ENCODE measurements at regions not wholly inside any gene's neighbourhood (a gene's known extent, or its start where the extent isn't known, plus 50 kb on each side); places are given as distances from the start of the nearest gene placed in this dataset.

DNA sequence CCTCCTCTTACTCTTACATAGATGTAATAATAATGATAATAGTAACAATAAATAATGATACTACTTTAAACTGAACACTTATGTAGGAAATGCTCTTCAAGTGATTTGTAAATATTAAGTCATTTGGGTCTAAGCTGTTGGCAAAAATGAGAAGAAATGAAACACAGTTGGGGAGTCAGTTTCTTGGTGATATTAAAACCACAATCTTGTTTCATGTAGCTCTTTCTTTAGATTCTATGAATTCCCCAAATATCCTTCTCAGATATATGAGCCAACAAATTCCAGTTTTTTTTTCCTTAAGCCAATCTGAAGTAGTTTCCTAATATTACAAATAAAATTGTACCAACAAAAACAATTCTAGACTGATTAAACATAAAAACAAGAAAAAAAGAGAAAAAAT lies 1115.6 kb upstream of the CNTN5 start:
- Histone ChIP-seq H3K27me3 (ENCODE audit: control insufficient read depth, insufficient read depth, low read length) (no peaks in the 10 kb centered on the region), H3K27ac (ENCODE audit: insufficient read depth, low read length) (no peak overlapping the region), H3K4me1 (ENCODE audit: control insufficient read depth, insufficient read depth, low read length) (no peaks in the 10 kb centered on the region), H4K8ac (ENCODE audit: low read depth in 2 of 2, low read length in 2 of 2) (no peak overlapping the region), H3K36me3 (ENCODE audit: control insufficient read depth, insufficient read depth, low read length) (no peaks in the 10 kb centered on the region), H3K9me3 (ENCODE audit: control insufficient read depth, insufficient read depth, low read length) (no peaks in the 10 kb centered on the region), H2BK15ac (ENCODE audit: low read depth, low read length) (no peak overlapping the region), H2BK20ac (ENCODE audit: low read depth, low read length) (no peak overlapping the region), H3K79me1 (ENCODE audit: low read depth in 1 of 2, low read length in 2 of 2) (no peaks in the 10 kb centered on the region), H2AK5ac (ENCODE audit: low read depth, low read length) (no peak overlapping the region), H3K56ac (ENCODE audit: extremely low read depth, insufficient read depth, low read length) (no peak overlapping the region), H4K5ac (ENCODE audit: low read depth, low read length) (no peak overlapping the region), H3K14ac (replicated peaks; ENCODE audit: low read depth, low read length) (no peak overlapping the region), H2BK5ac (ENCODE audit: low read depth, low read length, poor library complexity, severe bottlenecking) (no peak overlapping the region), H3K4me3 (ENCODE audit: insufficient read depth, low read depth, low read length) (no peak overlapping the region), H2AFZ (replicated peaks; ENCODE audit: low read length, poor library complexity) (no peak overlapping the region), H3K9me1 (ENCODE audit: insufficient read depth, low read length) (no peaks in the 10 kb centered on the region), H2BK120ac (ENCODE audit: low read depth, low read length) (no peak overlapping the region), H4K91ac (ENCODE audit: insufficient read depth, low read depth, low read length) (no peak overlapping the region), H3K18ac (ENCODE audit: low read depth, low read length) (no peak overlapping the region), H3K23ac (ENCODE audit: low read depth, low read length) (no peak overlapping the region), H2AK9ac (replicated peaks; ENCODE audit: low read depth, low read length, poor library complexity) (no peak overlapping the region), H3K9ac (ENCODE audit: low read depth, low read length) (no peak overlapping the region), H3K4ac (ENCODE audit: low read depth, low read length) (no peak overlapping the region), H4K20me1 (ENCODE audit: insufficient read depth, low read length) (no peaks in the 10 kb centered on the region), H3K4me2 (ENCODE audit: low read depth, low read length) (no peak overlapping the region)
- ChIA-PET CTCF (interaction anchor here (1.0 kb wide), 1 partner anchor 8 kb away, joined by 3 read pairs; no protein-coding TSS in a partner anchor), POLR2A (ENCODE audit: unreplicated experiment) (no interaction called here)
- intact Hi-C loops (cut with micrococcal nuclease) (no loop called here), dilution Hi-C loops (cut with HindIII; ENCODE audit: low sequenced_read_pairs, unreplicated experiment) (no loop called here), in situ Hi-C loops (cut with MboI; ENCODE audit: low sequenced_read_pairs) (no loop called here)
- DNase-seq (no peak), ATAC-seq (ENCODE audit: low read depth) (no peak)
- no TSS peak for BruUV-seq (replicated peaks)
- TF ChIP-seq RCOR1 (IDR thresholded peaks at IDR 0.05; ENCODE audit: insufficient replicate concordance, low read length), result no peak
- TF ChIP-seq MAZ (IDR thresholded peaks at IDR 0.05; ENCODE audit: borderline replicate concordance, low read depth, low read length), result no peak
- TF ChIP-seq, protein P1, sequence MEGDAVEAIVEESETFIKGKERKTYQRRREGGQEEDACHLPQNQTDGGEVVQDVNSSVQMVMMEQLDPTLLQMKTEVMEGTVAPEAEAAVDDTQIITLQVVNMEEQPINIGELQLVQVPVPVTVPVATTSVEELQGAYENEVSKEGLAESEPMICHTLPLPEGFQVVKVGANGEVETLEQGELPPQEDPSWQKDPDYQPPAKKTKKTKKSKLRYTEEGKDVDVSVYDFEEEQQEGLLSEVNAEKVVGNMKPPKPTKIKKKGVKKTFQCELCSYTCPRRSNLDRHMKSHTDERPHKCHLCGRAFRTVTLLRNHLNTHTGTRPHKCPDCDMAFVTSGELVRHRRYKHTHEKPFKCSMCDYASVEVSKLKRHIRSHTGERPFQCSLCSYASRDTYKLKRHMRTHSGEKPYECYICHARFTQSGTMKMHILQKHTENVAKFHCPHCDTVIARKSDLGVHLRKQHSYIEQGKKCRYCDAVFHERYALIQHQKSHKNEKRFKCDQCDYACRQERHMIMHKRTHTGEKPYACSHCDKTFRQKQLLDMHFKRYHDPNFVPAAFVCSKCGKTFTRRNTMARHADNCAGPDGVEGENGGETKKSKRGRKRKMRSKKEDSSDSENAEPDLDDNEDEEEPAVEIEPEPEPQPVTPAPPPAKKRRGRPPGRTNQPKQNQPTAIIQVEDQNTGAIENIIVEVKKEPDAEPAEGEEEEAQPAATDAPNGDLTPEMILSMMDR (conservative IDR thresholded peaks at IDR 0.05; ENCODE audit: low read depth, low read length), result no peak
- no peak for TF ChIP-seq MXI1 (IDR thresholded peaks at IDR 0.05; ENCODE audit: borderline replicate concordance, low read depth, low read length)
- TF ChIP-seq NFE2L2 (IDR thresholded peaks at IDR 0.05; ENCODE audit: low read depth, low read length), result no peak
- no peak for TF ChIP-seq BHLHE40 (IDR thresholded peaks at IDR 0.05; ENCODE audit: low read depth, low read length)
- no peak for TF ChIP-seq MAFK (IDR thresholded peaks at IDR 0.05; ENCODE audit: low read depth, low read length)
- TF ChIP-seq, protein P2, sequence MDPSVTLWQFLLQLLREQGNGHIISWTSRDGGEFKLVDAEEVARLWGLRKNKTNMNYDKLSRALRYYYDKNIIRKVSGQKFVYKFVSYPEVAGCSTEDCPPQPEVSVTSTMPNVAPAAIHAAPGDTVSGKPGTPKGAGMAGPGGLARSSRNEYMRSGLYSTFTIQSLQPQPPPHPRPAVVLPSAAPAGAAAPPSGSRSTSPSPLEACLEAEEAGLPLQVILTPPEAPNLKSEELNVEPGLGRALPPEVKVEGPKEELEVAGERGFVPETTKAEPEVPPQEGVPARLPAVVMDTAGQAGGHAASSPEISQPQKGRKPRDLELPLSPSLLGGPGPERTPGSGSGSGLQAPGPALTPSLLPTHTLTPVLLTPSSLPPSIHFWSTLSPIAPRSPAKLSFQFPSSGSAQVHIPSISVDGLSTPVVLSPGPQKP (IDR thresholded peaks at IDR 0.05; ENCODE audit: borderline replicate concordance, low read depth, low read length), result no peak
- no peak for TF ChIP-seq CEBPB (IDR thresholded peaks at IDR 0.05; ENCODE audit: low read depth, low read length)
- TF ChIP-seq POLR2A (IDR thresholded peaks at IDR 0.05; ENCODE audit: low read depth, low read length), result no peak
- TF ChIP-seq, protein P3, sequence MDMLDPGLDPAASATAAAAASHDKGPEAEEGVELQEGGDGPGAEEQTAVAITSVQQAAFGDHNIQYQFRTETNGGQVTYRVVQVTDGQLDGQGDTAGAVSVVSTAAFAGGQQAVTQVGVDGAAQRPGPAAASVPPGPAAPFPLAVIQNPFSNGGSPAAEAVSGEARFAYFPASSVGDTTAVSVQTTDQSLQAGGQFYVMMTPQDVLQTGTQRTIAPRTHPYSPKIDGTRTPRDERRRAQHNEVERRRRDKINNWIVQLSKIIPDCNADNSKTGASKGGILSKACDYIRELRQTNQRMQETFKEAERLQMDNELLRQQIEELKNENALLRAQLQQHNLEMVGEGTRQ (IDR thresholded peaks at IDR 0.05; ENCODE audit: low read depth, low read length), result no peak
- no peak for TF ChIP-seq SMC3 (IDR thresholded peaks at IDR 0.05; ENCODE audit: low read depth, low read length)
- no peak for TF ChIP-seq RFX5 (IDR thresholded peaks at IDR 0.05; ENCODE audit: low read depth, low read length)
- TF ChIP-seq CHD1 (IDR thresholded peaks at IDR 0.05; ENCODE audit: low read depth, low read length), result no peak
- TF ChIP-seq RAD21 (IDR thresholded peaks at IDR 0.05; ENCODE audit: low read length), result no peak

Measured in IMR-90 (cell line).